GM18951 (cell line): ENCODE measurements at regions not wholly inside any gene's neighbourhood (a gene's known extent, or its start where the extent isn't known, plus 50 kb on each side); places are given as distances from the start of the nearest gene placed in this dataset.

Experiments used
- POLR2A ChIP-seq: IDR thresholded peaks from 4 replicates; pipeline ENCODE4 v1.6.1; 2011; ENCODE audit warnings: mild to moderate bottlenecking; ENCODE audit not compliant: insufficient read length, insufficient read depth; ENCODE audit errors: extremely low read depth
- in situ Hi-C: fragments of 300-500 bp; cut with MboI; formaldehyde crosslinking; loops from one replicate; pipeline ENCODE4 v1.12.0; 2022; ENCODE audit warnings: low sequenced_read_pairs, mixed read lengths, inconsistent platforms; ENCODE audit not compliant: unreplicated experiment

DNA sequence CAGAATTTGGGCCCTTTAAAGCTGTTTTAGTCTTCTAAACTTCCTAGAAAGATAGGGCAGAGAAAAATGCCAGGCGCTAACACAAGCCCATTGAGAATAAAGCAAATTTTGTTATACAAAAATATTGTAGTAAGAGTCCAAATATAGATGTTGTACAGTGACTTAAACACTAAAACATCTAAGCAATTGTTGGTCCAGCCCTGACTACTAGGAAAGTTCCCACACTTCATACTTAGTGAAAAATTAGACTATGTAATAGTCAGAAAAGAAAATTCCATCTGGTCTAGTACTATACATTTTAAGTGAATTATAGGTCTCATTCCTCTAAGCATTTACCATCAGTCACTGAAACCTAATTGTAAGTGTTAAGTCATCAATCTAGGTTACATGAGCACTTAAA lies 1518.3 kb upstream of the SLC10A2 start:
- in situ Hi-C loops: no loop called here
- no peak for TF ChIP-seq POLR2A

DNA sequence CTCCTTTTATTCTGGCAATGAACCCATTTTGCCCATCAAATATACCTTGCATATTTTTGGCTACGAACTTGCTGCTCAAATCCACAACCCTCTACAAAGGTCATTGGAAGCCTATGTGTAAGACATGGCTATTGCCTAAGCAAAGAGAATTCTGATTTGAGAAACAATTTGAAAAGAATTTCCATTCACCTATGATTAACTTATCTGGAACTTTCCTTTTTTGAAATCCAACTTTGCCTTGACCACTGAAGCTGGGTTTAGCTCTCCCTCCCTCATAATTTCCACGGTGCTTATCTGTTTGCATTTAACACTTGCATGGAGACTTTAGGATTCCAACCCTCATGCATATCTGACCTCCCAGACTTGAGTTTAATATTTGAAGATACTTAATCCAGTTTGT lies 1514.7 kb upstream of the SLC10A2 start:
- in situ Hi-C loops: no loop called here
- TF ChIP-seq POLR2A: no peak

DNA sequence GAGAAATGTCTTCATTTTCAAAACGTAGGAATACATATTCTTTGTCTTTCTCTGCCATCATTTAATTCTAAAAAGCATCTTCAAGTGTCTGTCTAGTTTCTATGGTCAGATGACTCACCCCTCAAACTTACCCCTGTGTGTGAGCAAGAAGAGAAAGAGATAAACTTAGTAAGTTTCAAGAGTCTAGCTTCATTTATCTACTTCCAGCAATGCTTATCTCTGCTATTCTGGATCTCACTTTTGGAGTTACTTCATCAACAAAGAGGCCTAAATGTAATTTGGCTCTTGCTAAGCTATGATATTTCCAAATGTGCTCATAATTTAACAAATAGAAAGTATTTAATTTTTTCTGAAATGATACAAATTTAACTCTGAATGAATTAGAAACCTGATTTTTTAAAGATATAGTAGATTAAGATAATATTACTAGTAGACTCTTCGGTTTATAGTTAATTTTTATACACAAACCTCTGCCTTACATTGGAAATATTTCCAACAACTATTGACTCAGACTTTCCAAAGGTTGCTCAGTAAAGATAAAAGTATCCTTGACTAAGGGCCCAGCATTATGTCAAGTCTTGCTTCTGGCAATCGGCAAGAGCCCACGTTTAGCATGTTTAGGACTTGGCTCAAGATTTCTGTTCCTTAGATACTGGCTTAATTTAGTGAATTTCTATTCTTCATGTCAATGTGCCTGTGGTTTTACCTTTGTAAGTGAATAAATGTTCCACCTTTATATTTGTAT lies 1511.0 kb upstream of the SLC10A2 start:
- in situ Hi-C loops: no loop called here
- no peak for TF ChIP-seq POLR2A

DNA sequence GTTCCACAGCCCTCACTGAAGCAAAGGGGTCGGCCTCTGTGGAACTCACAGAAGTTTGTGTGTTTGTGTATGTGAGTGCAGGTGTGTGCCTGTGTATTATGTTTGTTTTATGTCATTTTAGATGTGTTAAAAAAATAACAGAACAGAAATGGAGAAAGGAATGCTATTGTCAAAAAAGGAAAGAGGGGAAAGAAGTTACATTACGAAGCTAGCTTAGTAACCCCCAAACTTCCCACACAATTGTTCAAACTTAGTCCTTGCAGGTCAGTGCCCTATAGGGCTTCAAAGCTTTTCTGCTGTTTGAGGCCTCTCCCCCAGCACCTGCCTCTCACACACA lies 1505.6 kb upstream of the SLC10A2 start:
- no peak for TF ChIP-seq POLR2A
- in situ Hi-C loops: no loop called here

DNA sequence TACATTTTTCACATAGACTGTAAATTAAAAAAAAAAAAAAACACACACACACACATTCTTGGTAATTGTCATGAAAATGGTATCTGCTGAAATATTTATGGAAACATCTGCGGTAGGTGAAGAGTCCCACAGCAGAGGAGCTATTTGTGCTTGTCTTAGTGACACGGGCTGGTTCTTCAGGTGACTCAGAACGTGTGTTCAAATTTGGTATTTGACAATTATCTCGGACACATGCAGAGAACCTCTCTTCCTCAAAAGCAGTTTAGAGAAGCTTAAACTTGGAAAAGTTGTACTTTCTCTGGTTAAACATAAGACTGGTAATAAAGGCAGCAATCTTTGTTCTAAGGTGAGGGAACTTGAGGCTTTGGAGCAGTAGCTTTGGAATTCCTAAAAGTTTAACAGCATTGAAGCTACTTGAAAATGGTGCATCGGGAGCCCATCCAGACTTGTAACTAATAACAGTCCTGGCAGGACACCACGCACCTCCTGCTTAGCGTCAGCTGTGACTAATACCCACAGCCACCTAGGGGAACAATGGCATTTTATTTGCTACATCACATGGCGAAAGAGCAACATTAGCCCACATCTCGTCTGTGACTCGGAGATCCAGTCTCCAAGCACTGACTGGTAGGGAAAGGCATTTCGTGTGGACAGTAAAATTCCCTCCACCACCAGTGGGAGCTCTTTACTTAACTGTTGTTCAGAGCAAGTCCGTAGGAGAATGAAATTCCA lies 1505.1 kb upstream of the SLC10A2 start:
- in situ Hi-C loops: no loop called here
- no peak for TF ChIP-seq POLR2A

DNA sequence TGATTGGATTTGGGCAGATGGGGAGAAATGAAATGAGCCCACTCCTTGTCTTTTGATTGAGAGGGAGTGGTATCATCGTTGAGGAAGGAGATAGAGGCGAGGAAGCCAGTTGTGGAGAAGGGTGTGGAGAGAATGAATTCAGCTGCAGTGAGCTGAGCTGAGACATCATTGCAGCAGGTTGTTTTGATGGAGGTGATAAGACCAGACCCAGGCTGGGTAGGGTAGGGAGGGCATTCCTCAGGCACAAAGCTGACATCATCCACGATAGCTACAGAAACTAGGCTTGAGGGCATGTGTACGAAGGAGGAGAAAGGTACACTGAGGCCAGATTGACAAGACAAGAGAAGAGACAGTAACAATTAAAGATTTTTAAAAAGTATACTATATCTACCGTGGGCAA lies 1500.9 kb upstream of the SLC10A2 start:
- in situ Hi-C loops: no loop called here
- TF ChIP-seq POLR2A: no peak

DNA sequence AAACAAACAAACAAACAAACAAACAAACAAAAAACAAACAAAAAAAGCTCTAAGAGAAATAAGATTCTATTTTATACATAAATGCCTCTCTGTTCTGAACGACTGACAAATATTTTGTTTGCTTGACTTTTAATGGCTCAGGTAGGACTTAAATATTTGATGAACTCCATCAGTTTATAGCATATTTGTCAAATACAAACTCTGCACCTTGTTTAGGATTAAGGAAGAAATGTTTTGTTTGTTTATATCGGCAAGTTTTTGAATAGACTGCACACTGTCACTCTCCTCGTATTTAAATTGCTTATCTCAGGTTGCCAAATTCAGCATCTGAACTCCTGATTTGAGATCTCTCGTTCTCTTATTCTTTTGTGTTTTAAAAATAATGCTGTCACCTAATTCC lies 1499.7 kb upstream of the SLC10A2 start:
- in situ Hi-C loops: no loop called here
- TF ChIP-seq POLR2A: no peak

DNA sequence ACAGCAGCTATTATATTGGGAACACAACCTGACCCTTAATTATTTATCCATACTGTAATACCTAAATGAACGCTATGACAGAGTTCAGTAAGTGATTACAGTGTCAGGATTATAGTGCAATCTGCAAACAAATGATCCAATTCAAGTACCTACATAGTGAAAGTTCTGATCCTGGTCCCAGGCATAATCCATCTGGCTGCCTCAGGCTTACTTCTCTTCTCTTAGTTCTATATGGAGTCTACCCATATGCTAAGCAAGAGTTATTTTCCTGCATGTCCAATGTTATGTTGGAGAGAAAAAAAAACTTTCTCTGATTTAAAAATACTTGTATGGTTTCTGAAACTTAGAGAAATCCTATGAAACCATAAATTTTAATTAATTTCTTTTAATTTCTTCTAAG lies 1487.7 kb upstream of the SLC10A2 start:
- in situ Hi-C loops: no loop called here
- no peak for TF ChIP-seq POLR2A

DNA sequence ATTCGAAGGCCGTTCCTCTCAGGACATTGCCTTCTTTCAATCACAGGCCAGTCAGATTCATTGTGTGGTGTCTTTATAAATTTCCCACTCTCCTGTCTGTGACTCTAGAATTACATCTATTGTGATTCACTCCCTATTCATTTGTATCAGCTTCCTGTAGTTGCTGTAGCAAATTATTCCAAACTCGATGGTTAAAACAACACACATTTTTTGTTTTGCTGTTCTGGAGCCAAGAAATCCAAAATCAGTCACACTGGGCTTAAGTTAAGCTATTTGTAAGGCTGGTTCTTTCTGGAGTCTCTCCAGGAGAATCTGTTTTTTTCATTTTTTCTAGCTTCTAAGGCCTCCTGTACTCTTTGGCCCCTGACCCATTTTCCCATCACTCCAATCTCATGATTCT lies 1487.0 kb upstream of the SLC10A2 start:
- no peak for TF ChIP-seq POLR2A

DNA sequence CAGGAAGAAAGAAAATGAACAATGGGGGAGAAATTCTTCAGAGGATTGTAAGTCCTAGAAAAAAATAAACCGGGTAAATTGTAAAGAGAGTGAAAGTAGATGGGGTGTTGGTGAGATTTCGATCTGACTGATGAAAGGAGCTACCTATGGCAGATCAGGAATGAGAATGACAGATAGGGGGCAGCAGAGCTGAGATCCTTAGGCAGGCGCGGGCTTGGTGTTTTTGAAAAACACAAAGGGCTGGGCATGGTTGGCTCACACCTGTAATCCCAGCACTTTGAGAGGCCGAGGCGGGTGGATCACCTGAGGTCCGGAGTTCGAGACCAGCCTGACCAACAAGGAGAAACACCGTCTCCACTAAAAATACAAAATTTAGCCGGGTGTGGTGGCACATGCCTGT lies 1468.6 kb upstream of the SLC10A2 start:
- in situ Hi-C loops: no loop called here
- no peak for TF ChIP-seq POLR2A

More for the DNA sequence above, 1487.0 kb upstream of the SLC10A2 start:
- in situ Hi-C loops: no loop called here

DNA sequence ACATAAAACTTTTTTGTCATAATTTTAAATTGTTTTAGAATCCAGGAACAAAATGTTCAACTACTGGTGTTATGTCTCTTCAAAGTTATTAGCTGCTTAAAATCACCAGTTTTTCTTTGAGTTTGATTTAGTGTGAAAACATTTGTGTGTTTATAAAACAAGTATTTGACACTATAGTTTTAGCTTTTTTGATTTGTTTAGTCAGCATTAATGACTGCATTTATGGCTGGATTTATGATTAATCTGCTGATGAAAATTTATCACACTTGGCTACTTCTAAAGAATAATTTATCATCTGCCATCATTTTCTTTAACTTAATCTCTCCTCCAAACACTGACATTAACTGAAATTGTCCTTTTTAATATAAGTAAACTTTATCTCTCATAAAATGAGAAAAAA lies 1465.9 kb upstream of the SLC10A2 start:
- no peak for TF ChIP-seq POLR2A

DNA sequence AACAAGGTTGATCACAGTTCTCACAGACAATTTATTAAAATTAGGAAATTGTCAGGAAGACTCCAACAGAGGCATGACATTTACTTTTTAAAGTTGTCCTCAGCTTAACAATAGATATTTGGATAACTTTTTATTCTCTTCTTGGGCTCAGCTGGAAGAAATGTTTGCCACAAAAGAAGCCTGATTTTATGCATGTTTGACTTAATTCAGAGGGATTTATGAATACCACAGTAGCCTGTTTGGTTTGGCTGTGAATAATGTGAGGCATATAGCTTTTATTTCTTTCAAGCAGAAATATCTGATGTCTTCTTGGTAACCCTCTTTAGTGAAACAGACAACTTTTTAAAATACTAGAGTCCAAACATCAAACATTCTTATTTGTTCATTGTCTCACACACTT lies 1464.5 kb upstream of the SLC10A2 start:
- in situ Hi-C loops: no loop called here
- TF ChIP-seq POLR2A: no peak

More for the DNA sequence above, 1465.9 kb upstream of the SLC10A2 start:
- in situ Hi-C loops: no loop called here

DNA sequence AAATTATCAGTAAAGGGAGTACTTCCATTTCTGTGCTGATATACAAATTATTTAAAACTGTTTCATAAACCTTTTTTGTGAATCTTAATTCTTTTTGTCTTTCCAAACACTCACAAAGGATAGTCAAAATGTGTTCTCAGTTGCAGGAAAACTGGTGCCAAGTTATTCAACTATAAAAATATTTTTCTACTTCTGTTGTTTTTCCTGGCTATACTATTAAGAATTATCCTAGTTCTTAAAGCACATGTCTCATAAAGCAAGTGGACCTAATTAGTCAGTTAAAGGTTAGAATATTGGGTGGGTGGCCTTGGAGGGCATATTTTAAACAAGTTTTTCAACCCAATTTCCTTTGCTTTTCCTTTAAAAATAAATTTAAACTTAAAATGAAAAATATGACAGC lies 1460.3 kb upstream of the SLC10A2 start:
- TF ChIP-seq POLR2A: no peak
- in situ Hi-C loops: no loop called here

DNA sequence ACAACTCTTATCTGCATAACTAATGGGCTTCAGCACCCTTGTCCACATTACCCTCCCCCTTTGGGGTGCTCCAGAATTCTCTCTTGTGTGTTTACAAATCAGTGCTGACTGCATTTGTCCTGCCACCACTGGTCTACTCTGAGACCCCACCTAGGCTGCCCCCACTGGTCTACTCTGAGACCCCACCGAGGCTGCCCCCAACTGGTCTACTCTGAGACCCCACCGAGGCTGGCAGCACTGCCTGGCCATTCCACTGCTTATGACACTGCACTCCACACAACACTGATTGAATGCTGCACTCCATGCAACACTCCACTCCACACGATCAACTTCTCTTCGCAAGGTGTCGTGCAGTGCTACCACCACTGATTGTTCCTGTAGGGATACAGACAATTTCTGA lies 1459.2 kb upstream of the SLC10A2 start:
- in situ Hi-C loops: no loop called here

More for the DNA sequence above, 1459.2 kb upstream of the SLC10A2 start:
- TF ChIP-seq POLR2A: no peak
